HG03280 (cell line): ENCODE measurements at regions not wholly inside any gene's neighbourhood (a gene's known extent, or its start where the extent isn't known, plus 50 kb on each side); places are given as distances from the start of the nearest gene placed in this dataset.

Source experiments
- ATAC-seq: cut with Tn5 transposase; IDR thresholded peaks from one replicate; pipeline ENCODE4 v1.9.1; 2021; ENCODE audit warnings: mild to moderate bottlenecking, moderate library complexity; ENCODE audit not compliant: unreplicated experiment

- no peak for ATAC-seq
Observed at GRCh38 chr6:44674226-44675155, 287.0 kb downstream of the CDC5L start.

- ATAC-seq: no peak
Observed at GRCh38 chr6:44675449-44675848, 287.9 kb downstream of the CDC5L start.

- no peak for ATAC-seq
Observed at GRCh38 chr6:44676246-44676790, 288.8 kb downstream of the CDC5L start.

GRCh38 chr6:44676826-44677433, 289.4 kb downstream of the CDC5L start:
- no peak for ATAC-seq

- no peak for ATAC-seq
Observed at GRCh38 chr6:44678252-44678935, 290.9 kb downstream of the CDC5L start.

- no peak for ATAC-seq
Observed at GRCh38 chr6:44679438-44680201, 292.1 kb downstream of the CDC5L start.

GRCh38 chr6:44680202-44680720, 292.8 kb downstream of the CDC5L start:
- ATAC-seq: no peak

DNA sequence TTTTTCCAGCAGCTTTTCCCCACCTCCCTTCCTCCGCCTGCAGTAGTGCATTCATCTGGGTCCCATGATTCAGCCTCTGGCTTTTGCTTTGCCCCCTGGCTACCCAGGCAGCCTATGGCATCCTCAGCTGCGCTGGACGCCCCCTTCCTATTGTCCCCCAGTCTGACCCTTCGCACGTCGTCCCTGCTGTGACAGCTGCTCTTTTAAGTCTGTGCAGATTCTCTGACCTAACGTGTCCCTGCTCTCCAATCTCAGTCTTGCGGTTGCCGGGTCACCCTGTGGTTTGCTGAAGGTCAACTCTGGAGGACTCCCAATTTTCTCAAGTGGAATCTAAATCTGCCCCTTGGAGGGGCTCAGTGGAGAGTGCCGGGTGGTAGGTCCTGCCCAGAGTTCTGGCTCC, 294.3 kb downstream of the CDC5L start:
- no peak for ATAC-seq

- ATAC-seq: no peak
Observed at GRCh38 chr6:44682280-44682679, 294.8 kb downstream of the CDC5L start.

DNA sequence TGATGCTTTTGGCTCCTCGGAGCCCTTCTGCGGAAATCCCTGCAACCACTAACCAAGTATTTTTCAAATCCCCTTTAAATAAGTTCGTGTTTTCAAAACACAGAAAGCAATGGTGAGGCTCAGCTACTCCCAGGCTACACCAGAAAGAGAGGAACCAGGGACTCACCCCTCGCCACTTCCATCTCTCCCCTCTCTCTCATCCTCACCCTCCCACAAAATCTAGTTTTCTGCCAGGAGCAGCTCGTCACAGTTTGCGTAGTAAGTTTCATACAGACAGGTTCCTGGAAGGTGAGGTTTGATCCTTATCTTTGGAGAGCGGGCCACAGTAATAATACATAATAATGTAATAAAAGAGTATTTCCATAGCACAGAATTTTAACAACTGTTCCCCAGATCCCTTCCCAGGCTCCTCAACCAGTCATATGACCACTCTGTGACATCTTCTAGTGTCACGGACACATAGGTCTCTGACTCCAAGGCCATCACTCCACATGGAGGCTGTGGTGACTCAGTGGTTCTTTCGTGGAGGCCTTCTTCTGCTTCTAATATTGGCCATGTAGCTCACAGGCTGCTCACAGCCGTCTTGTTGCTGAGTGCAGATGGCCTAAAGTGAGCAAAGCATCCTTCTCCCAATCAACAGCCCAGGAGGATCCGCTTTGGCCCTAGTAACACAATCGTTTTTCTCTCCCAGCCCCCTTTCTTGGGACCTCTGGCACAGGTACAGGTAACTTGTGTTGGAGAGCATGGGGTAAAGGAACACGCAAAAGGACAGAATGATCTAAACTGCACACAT, 295.7 kb downstream of the CDC5L start:
- no peak for ATAC-seq

DNA sequence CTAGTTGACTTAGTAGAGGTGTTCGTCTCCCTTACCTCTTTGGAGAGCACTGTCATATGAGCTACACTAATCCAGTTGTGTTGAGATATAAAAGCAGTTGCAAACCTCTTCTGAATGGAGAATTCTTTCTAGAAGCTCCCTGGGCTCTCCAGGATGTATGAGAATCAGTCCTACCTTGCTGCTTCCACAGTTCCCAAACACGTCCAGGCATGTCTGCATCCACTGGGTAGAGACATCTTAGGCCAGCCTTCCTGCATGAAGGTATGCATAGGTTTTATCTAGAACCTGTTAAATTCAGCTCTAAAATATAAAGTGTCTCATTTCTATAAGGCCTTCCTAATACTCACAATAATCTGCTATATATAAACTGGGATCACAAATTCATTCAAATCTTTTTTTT, 297.7 kb downstream of the CDC5L start:
- ATAC-seq: no peak

GRCh38 chr6:44696099-44696498, 308.6 kb downstream of the CDC5L start:
- no peak for ATAC-seq

GRCh38 chr6:44696686-44697085, 309.2 kb downstream of the CDC5L start:
- no peak for ATAC-seq

GRCh38 chr6:44697327-44697726, 309.8 kb downstream of the CDC5L start:
- ATAC-seq: no peak

DNA sequence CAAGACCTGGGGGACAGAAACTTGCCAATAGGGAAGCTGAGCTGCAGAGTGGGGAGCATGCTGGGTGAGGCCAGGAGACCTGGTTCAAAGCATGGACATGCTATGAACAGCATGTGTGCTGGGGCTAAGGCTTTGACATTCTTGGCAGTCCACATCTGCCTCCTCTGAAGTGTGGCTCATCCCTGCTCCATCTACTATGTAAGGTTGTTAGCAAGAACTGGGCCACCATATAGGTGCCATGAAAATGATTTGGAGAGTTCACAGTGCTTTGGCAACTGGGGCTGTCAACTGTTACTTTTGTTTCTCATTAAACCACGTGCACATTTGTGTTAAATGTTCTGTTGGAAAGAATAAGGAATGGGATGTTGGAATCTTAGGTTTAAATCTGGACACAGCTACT, 311.1 kb downstream of the CDC5L start:
- no peak for ATAC-seq

- no peak for ATAC-seq
Observed at GRCh38 chr6:44699082-44699481, 311.6 kb downstream of the CDC5L start.

DNA sequence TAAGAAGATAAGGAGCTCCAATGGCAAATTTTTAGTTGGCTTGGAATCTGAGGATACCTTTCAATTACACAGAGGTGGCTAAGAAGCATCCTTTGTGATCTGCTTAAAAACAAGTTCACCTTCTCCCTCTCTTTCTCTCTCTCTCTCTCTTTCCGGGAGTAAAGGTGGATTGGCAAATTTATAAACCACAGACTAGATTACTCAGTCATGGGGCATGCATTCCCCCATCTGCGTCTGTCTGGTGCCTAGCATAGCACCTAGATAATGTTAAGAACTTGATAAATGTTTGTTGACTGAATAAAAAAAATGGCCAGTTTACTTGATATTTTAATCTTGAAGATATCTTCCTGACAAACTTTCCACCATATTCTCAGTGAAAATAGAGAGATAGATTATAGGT, 312.3 kb downstream of the CDC5L start:
- no peak for ATAC-seq

- ATAC-seq: no peak
Observed at GRCh38 chr6:44700422-44700821, 312.9 kb downstream of the CDC5L start.

DNA sequence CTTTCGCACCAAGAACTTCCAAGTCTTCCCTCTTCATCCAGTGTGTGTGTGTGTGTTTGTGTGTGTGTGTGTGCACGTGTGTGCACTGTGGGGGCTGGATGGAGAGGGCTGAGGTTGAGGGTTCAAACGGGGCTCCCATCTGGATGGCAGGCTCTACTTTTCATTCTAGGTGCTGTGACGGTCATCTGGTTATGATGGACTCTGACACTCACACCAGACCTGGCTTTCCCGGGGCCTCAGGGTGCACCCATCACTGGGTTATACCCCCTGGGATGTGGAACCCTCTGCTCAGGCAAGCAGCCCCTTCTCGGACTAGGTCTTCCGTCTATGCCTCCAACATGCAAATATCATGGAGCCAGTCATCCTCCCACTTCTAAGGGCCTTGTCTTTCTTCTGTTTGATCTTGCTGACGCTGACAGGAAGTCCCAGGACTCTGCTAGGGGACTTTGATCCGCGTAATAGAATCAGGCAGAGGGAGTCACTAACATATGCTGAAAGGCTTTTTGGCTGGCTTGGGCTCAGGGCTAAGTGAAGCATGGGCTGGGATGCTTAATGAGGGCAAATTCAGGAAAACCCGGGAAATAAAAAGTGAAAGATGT, 313.6 kb downstream of the CDC5L start:
- ATAC-seq: no peak
